ENCODE measurements at regions not wholly inside any gene's neighbourhood (a gene's known extent, or its start where the extent isn't known, plus 50 kb on each side); places are given as distances from the start of the nearest gene placed in this dataset.

GRCh38 chr6:14573267-14573666 is 455.7 kb downstream of the CD83 start:
- Histone ChIP-seq H3K9me3 (ENCODE audit: control insufficient read depth, insufficient read depth, low read depth, low read length) (no peaks in the 10 kb centered on the region), H3K27ac (ENCODE audit: extremely low read depth, low read depth, low read length) (no peak overlapping the region), H3K36me3 (ENCODE audit: control insufficient read depth in 2 of 2, insufficient read depth in 1 of 2, low read length in 2 of 2) (no peaks in the 10 kb centered on the region), H3K4me3 (ENCODE audit: low read depth, low read length) (no peak overlapping the region), H3K4me1 (ENCODE audit: control insufficient read depth, insufficient read depth, low read length) (0 out of 2 replicates have a peak, but pooled peaks cover 2% of the 10 kb centered on the region)
- CTCF ChIA-PET, result no interaction called here
- POLR2A ChIA-PET, result no interaction called here
- TF ChIP-seq ZBTB20 (tag by site-specific recombination; IDR thresholded peaks at IDR 0.05) (no peak), ZNF26 (tag by site-specific recombination; IDR thresholded peaks at IDR 0.05) (peak; percentile 61; the same call in 1 of the 2 replicates)

GRCh38 chr6:14573703-14574290 is 456.2 kb downstream of the CD83 start:
- TF ChIP-seq ZFP41 (tag by site-specific recombination; IDR thresholded peaks at IDR 0.05; ENCODE audit: borderline replicate concordance), result no peak
- Histone ChIP-seq H3K27ac (ENCODE audit: extremely low read depth, low read depth, low read length) (no peak overlapping the region), H3K4me1 (ENCODE audit: control insufficient read depth, insufficient read depth, low read length) (0 out of 2 replicates have a peak, but pooled peaks cover 2% of the 10 kb centered on the region), H3K9me3 (ENCODE audit: control insufficient read depth, insufficient read depth, low read depth, low read length) (no peaks in the 10 kb centered on the region), H3K4me3 (ENCODE audit: low read depth, low read length) (no peak overlapping the region), H3K36me3 (ENCODE audit: control insufficient read depth in 2 of 2, insufficient read depth in 1 of 2, low read length in 2 of 2) (no peaks in the 10 kb centered on the region)
- ChIA-PET POLR2A (no interaction called here), CTCF (no interaction called here)

GRCh38 chr6:14575961-14576360 is 458.4 kb downstream of the CD83 start:
- 0 out of 2 replicates have a peak, but pooled peaks cover 2% of the 10 kb centered on the region for H3K4me1 ChIP-seq (ENCODE audit: control insufficient read depth, insufficient read depth, low read length)
- ChIA-PET POLR2A (no interaction called here), CTCF (no interaction called here)
- H3K9me3 ChIP-seq (ENCODE audit: control insufficient read depth, insufficient read depth, low read depth, low read length), result no peaks in the 10 kb centered on the region
- TF ChIP-seq ZNF146 (tag by site-specific recombination; IDR thresholded peaks at IDR 0.05), result peak; percentile 53
- TF ChIP-seq SP7 (tag by site-specific recombination; IDR thresholded peaks at IDR 0.05), result no peak
- TF ChIP-seq BCL6B (tag by site-specific recombination; IDR thresholded peaks at IDR 0.05), result no peak
- H3K27ac ChIP-seq (ENCODE audit: extremely low read depth, low read depth, low read length), result no peak overlapping the region
- H3K4me3 ChIP-seq (ENCODE audit: low read depth, low read length), result no peak overlapping the region
- no peaks in the 10 kb centered on the region for H3K36me3 ChIP-seq (ENCODE audit: control insufficient read depth in 2 of 2, insufficient read depth in 1 of 2, low read length in 2 of 2)

GRCh38 chr6:14578994-14579393 is 461.4 kb downstream of the CD83 start:
- no peak overlapping the region for H3K27ac ChIP-seq (ENCODE audit: extremely low read depth, low read depth, low read length)
- POLR2A ChIA-PET, result no interaction called here
- H3K36me3 ChIP-seq (ENCODE audit: control insufficient read depth in 2 of 2, insufficient read depth in 1 of 2, low read length in 2 of 2), result no peaks in the 10 kb centered on the region
- no peak for TF ChIP-seq ZNF571 (tag by site-specific recombination; IDR thresholded peaks at IDR 0.05)
- peak; percentile 69 for TF ChIP-seq REST (tag by site-specific recombination; IDR thresholded peaks at IDR 0.05)
- CTCF ChIA-PET, result interaction anchor here (0.6 to 0.8 kb wide), 2 partner anchors 17 to 203 kb away, joined by 3 read pairs; no protein-coding TSS in a partner anchor
- H3K4me1 ChIP-seq (ENCODE audit: control insufficient read depth, insufficient read depth, low read length), result 0 out of 2 replicates have a peak, but pooled peaks cover 2% of the 10 kb centered on the region
- no peak overlapping the region for H3K4me3 ChIP-seq (ENCODE audit: low read depth, low read length)
- H3K9me3 ChIP-seq (ENCODE audit: control insufficient read depth, insufficient read depth, low read depth, low read length), result no peaks in the 10 kb centered on the region
